IPS-NIHi11 (cell line): ENCODE measurements at regions not wholly inside any gene's neighbourhood (a gene's known extent, or its start where the extent isn't known, plus 50 kb on each side); places are given as distances from the start of the nearest gene placed in this dataset.
"Not testable (repeated sequence)": the region's sequence is repeated elsewhere in the genome, so short reads cannot be mapped to it uniquely, and the experiment has no call there.

Experiments
- DNase-seq: peaks from one replicate; pipeline ENCODE4 v3.0.0; 2012; ENCODE audit warnings: mixed read lengths, low spot score

DNA sequence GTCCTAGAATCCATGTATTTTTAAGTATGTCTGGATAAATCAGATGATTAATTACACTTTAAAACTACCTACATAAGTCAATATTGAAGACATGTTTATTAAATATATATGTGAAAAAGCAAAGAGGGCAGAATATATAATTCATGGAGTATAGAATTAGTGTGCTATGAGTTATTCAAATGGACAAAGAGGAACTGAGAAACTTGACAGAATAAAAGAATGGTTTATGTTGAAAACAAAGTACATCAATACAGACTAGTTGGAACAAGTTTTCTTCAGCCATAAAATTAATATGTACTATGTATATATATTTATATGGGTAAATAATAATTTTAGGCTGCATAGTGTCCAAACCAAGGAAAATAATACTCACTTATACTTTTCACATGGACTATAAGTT, 173.5 kb downstream of the NPFFR2 start:
- DNase-seq = no peak

DNA sequence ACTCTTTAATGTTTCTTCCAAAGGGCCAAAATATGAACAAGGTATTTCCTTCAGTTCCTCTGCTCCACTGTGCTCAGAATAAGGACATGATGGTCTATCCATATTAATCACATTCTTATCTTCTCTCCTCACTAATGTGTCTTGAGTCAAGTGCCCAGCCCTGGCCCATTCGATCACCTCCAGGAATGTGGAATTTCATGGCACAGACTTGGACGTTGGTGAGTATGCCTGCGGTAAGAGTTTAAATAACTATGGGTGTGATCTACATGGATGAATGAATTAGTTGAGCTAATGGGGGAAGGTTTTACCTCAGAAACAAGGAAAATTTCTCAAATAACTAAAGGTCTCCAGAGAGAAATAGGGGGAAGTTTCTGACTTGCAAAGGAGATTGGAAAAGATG, 174.0 kb downstream of the NPFFR2 start:
- DNase-seq = no peak

DNA sequence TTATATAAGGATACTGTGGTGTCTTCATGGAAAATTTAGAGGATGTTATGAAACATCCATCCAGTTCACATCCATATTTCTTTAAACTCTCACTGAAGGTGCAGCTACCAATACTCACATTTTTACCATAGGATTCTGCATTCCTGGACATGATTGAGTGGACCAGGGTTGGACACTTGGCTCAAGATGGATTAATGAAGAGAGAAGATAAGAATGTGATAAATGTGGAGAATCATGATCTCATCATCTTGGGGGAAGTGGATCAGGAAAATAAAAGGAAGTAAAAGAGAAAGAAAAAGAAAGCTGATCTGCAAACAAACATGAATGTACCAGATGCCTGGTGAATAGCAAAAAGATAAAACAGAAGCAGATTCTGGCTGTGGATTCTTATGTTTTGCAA, 175.4 kb downstream of the NPFFR2 start:
- DNase-seq = no peak

DNA sequence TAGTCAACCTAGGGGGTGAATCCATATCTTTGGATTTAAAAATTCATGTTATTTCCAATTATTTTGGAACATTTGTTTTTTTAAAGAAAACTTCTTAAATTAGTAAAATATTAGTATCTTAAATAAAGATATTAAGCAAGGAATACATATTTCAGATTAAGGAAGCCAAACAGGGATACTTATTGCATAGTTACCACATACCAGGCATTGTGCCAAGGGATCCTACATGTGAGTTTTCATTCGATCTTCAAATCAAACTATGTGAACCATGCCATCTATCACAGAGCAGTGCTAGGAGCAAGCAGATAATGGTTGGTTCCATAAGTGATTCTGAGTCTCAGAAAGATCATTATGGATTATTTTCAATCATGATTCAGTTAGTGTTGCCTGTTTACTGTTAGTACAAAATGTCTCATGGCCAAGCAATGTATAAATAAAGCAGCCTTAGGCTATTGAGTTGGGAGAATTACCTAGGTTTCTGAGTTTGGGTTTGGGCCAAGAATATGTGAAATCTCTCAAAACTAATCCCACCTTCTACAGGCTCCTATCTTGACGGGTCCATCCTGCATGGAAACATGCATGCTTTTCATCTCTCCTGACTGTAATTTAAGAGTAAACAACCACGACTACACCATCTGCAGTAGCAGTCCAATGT, 176.7 kb downstream of the NPFFR2 start:
- DNase-seq = no peak

DNA sequence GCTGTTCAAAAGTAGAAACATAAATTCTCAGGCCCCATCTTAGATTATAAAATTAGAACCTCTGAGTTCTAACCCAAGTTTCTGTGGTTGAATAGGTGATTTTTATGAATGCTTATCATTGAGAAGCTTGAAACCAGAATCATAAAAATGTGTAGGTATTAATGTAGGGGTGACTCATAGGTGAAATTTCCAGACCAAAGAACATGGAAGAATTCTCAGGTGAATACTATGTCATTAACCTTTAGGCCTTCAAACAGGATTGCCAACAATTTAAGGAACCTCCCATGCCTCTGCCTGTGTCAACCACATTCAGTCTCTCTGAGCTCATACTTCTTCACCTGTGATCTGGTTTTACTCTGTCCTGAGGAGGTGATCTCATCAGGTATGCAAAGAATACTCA, 177.8 kb downstream of the NPFFR2 start:
- DNase-seq = peak; percentile 10

DNA sequence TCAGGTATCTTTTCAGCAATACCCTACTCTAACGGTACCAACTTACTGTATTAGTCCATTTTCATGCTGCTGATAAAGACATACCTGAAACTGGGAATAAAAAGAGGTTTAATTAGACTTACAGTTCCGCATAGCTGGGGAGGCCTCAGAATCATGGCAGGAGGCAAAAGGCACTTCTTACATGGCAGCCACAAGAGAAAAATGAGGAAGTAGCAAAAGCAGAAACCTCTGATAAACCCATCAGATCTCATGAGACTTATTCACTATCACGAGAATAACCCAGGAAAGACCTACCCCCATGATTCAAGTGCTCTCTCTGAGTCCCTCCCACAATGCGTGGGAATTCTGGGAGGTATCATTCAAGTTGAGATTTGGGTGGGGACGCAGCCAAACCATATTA, 182.0 kb downstream of the NPFFR2 start:
- DNase-seq = not testable (repeated sequence)

DNA sequence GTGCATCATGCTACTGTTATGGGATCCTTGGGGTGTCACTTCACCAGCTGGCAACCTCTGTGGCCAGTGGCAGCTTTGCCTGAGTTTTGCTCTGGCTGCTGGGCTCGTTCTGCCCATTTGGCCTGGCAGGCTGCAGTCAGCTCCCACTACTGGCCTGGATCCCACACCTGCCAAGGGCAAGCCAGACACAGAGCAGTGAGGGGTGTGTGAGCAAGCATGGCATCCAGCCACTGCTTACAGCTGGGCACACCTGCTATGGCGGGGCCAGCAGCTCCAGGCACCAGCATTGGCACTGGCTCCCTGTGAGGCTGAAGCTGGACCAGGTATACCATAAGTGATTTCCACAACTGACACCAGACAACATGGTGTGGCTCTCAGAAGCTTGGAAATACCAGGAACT, 183.4 kb downstream of the NPFFR2 start:
- DNase-seq = no peak

DNA sequence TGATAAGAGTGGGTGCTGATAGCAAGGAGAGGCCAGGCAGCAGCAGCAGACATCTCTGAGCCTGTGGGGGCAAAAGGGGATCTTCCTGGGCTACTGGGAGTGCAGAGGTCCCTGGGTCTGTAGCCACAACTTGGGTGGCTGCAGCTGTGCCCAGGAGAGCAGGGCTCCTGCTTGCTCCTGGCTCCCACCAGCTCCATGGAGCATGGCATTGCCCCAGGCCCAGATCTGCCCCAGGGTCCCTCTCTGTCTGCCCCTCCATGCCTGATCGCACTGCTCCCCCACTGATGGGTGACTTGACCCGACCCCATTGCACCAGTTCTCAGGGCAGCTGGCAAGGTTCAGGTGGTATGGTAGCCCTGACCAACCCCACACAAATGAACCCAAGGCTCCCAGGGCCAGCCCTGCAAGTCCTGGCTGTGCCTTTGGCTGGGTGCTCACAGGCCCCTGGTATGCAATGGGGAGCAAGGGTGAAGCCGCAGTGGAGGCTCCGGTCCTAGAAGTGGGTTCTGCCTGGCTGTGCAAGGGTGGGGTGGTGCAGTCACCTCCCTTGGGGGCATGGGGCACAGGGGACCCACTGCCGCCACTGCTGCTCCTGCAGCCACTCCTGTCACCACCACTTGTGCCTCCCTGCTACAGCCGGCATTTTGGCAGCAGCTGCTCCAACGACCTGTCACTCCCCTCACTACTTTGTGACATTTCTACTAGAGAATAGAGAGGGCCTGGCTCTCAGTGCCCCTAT, 184.9 kb downstream of the NPFFR2 start:
- no peak for DNase-seq

DNA sequence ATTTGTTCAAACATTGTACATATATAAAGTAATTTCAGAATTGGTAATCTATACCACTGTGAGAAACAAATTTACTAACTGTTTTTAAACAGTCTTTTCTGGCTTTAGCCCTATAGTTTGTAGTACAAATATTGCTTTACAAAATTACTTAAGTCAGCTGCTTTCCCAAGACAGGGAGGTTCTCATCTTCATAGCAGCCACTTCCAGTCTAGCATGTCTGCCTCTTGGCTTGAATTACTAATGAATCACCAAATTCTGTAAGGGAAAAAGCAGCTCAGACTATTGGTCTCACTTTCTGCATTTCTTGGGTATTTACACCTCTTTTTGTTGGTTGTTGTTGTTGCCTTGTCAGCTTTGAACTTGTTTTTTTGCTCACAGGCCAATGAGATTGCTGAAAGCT, 187.2 kb downstream of the NPFFR2 start:
- no peak for DNase-seq
